Hematopoietic multipotent progenitor cell treated with erythropoietin and hydrocortisone succinate and interleukin-3 and kit ligand, for 6 days (in vitro differentiated cells): ENCODE measurements at regions not wholly inside any gene's neighbourhood (a gene's known extent, or its start where the extent isn't known, plus 50 kb on each side); places are given as distances from the start of the nearest gene placed in this dataset.
"Not testable (repeated sequence)": the region's sequence is repeated elsewhere in the genome, so short reads cannot be mapped to it uniquely, and the experiment has no call there.

ENCODE experiments used
- DNase-seq: peaks from one replicate; pipeline ENCODE4 v3.0.0-alpha.2; 2015

- DNase-seq = no peak
Observed at GRCh38 chr6:106794129-106794528, 164.8 kb downstream of the QRSL1 start.

- no peak for DNase-seq
Observed at GRCh38 chr6:106792536-106793236, 163.3 kb downstream of the QRSL1 start.

GRCh38 chr6:106790935-106791334 is 161.6 kb downstream of the QRSL1 start:
- DNase-seq = no peak

GRCh38 chr6:106790149-106790770 is 160.9 kb downstream of the QRSL1 start:
- no peak for DNase-seq

GRCh38 chr6:106789428-106790148 is 160.2 kb downstream of the QRSL1 start:
- DNase-seq = no peak

GRCh38 chr6:106788761-106789160 is 159.4 kb downstream of the QRSL1 start:
- DNase-seq = no peak

GRCh38 chr6:106787327-106788196 is 158.2 kb downstream of the QRSL1 start:
- no peak for DNase-seq

GRCh38 chr6:106785298-106785697 is 155.9 kb downstream of the QRSL1 start:
- DNase-seq = no peak

GRCh38 chr6:106783640-106784566 is 154.5 kb downstream of the QRSL1 start:
- DNase-seq = no peak

- DNase-seq = no peak
Observed at GRCh38 chr6:106782536-106783285, 153.3 kb downstream of the QRSL1 start.

- DNase-seq = not testable (repeated sequence)
Observed at GRCh38 chr6:106779552-106779951, 150.2 kb downstream of the QRSL1 start.

GRCh38 chr6:106778943-106779342 is 149.6 kb downstream of the QRSL1 start:
- no peak for DNase-seq

- no peak for DNase-seq
Observed at GRCh38 chr6:106773996-106774629, 144.7 kb downstream of the QRSL1 start.

GRCh38 chr6:106773522-106773921 is 144.1 kb downstream of the QRSL1 start:
- no peak for DNase-seq

GRCh38 chr6:106772270-106773142 is 143.1 kb downstream of the QRSL1 start:
- no peak for DNase-seq

- no peak for DNase-seq
Observed at GRCh38 chr6:106771822-106772221, 142.4 kb downstream of the QRSL1 start.

GRCh38 chr6:106770663-106771062 is 141.3 kb downstream of the QRSL1 start:
- DNase-seq = no peak

GRCh38 chr6:106770081-106770480 is 140.7 kb downstream of the QRSL1 start:
- no peak for DNase-seq

GRCh38 chr6:106767271-106767670 is 137.9 kb downstream of the QRSL1 start:
- no peak for DNase-seq

- DNase-seq = no peak
Observed at GRCh38 chr6:106766201-106766600, 136.8 kb downstream of the QRSL1 start.
